Activated naive CD4-positive, alpha-beta T cell treated with anti-CD3 and anti-CD28 coated beads, Interleukin-2, amount 50 U/mL, for 72 hours (primary cell): ENCODE measurements at regions not wholly inside any gene's neighbourhood (a gene's known extent, or its start where the extent isn't known, plus 50 kb on each side); places are given as distances from the start of the nearest gene placed in this dataset.

ENCODE experiments used
- ATAC-seq, 2 donors: fragments of 150-1000 bp; cut with Tn5 transposase; 2 replicates each; pipeline ENCODE4 v1.10.0; 2021; ENCODE audit warnings: mild to moderate bottlenecking in 2 of 2, moderate library complexity in 2 of 2
- DNase-seq, 2 donors: peaks; one replicate each; pipeline ENCODE4 v3.0.0; 2021 to 2022; ENCODE audit warnings: low spot score in 2 of 2
- H3K27ac Mint-ChIP-seq, 2 donors: one replicate each; pipeline ENCODE4 v1.8.0; 2022; ENCODE audit warnings: mild to moderate bottlenecking in 2 of 2, mixed read lengths in 2 of 2
- H3K36me3 Mint-ChIP-seq, 2 donors: one replicate each; pipeline ENCODE4 v1.8.0; 2022; ENCODE audit warnings: mixed read lengths in 2 of 2
- H3K9me3 Mint-ChIP-seq, 2 donors: one replicate each; pipeline ENCODE4 v1.8.0; 2022; ENCODE audit warnings: mixed read lengths in 2 of 2

DNA sequence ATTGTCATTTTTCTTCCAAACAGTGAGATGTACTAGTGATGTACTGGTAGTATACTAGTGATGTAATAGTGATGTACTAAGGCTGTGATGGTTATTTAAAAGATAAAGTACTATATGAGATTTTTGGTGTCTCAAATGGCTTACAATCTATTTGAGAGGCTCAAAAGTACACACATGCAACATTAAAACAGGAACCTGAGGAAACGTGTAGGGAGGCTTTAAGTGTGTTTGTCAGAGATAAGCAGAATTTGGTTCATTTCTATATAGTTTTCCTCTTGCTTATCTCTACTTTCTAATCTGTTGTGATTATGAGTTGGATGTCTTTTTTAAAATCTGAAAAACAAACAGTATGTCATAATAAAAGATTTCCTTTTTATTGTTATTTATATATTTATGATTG, 100.9 kb upstream of the SERTAD2 start:
- Mint-ChIP-seq H3K9me3 (no peaks in the 10 kb centered on the region), H3K27ac (no peak overlapping the region), H3K36me3 (peaks cover 0 to 4% of the 10 kb centered on the region in 2 donors)
- ATAC-seq (no peak), DNase-seq (no peak)

DNA sequence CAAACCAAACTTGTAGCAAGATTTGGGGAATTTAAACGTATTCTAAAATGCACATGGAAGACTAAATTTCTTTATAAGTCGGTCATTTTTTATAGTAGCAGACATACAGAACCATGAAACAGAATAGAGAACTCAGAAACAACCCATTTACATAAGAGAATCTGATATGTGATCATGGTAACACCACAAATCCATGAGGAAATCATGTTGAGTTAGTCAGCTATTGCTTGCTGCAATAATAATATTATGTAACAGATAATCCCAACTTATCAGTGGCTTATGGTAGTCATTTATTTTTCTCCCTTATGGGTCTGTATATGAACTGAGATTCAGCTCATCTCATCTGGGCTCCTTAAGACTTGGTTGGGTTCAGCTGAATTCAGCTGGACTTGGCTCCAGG, 103.4 kb upstream of the SERTAD2 start:
- ATAC-seq (no peak), DNase-seq (no peak)
- Mint-ChIP-seq H3K36me3 (no peaks in the 10 kb centered on the region), H3K9me3 (no peaks in the 10 kb centered on the region), H3K27ac (no peak overlapping the region)

DNA sequence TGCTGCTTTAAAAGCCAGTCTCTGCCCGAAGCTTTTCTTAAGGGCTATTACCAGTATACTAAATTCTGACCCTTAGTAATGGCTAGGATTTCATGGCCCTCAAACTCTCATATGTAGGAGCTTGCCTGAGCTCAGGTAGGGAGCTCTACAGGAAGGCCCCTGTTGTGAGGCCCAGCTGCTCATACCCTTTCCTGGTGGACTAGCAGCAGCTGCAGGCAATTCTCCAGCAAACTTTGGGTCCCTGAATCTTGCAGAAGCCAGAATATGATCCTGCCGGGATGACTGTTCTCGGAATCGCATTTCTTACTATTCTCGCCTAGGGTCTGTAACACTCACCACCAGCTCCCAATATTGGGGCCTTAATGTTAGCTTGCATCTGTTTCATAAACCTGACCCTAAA, 106.4 kb upstream of the SERTAD2 start:
- Mint-ChIP-seq H3K27ac (no peak overlapping the region), H3K9me3 (no peaks in the 10 kb centered on the region)
- ATAC-seq = no peak

GRCh38 chr2:64762301-64762997, 108.7 kb upstream of the SERTAD2 start:
- ATAC-seq = no peak
- no peak overlapping the region for H3K27ac Mint-ChIP-seq
- no peaks in the 10 kb centered on the region for H3K9me3 Mint-ChIP-seq
- DNase-seq = no peak
- H3K36me3 Mint-ChIP-seq = no peaks in the 10 kb centered on the region

More for the DNA sequence above, 106.4 kb upstream of the SERTAD2 start:
- H3K36me3 Mint-ChIP-seq = no peaks in the 10 kb centered on the region
- DNase-seq = no peak

- Mint-ChIP-seq H3K36me3 (no peaks in the 10 kb centered on the region), H3K9me3 (no peaks in the 10 kb centered on the region), H3K27ac (no peak overlapping the region)
- ATAC-seq = no peak
- DNase-seq = no peak
These were observed 109.4 kb upstream of the SERTAD2 start for GRCh38 chr2:64763126-64763525.

DNA sequence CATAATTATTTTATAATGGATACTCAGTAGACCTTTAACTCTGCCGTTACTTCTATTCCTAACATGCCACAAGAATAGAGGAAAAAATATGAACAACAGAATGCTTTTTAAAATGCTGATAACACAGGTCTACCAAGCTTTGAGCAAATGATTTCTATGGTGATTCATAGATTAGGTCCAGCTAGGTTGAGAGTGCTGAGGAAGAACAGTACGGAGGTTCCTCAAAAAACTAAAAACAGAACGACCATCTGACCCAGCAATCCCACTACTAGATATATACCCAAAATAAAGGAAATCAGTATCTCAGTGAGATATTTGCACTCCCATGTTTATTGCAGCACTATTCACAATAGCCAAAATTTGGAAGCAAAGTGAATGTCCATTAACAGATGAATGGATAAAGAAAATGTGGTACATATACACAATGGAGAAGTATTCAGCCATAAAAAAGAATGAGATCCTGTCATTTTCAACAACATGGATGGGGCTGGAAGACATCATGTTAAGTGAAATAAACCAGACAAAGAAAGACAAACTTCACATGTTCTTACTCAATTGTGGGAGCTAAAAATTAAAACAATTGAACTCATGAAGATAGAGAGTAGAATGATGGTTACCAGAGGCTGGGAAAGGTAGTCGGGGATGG, 111.6 kb upstream of the SERTAD2 start:
- H3K36me3 Mint-ChIP-seq = no peaks in the 10 kb centered on the region

GRCh38 chr2:64766841-64767669, 113.3 kb upstream of the SERTAD2 start:
- no peaks in the 10 kb centered on the region for H3K36me3 Mint-ChIP-seq
- H3K27ac Mint-ChIP-seq = peak overlapping the region; percentile 81 to 84
- peak; percentile 28 to 80 for ATAC-seq

More for the DNA sequence above, 111.6 kb upstream of the SERTAD2 start:
- no peak for DNase-seq
- Mint-ChIP-seq H3K27ac (no peak overlapping the region), H3K9me3 (no peaks in the 10 kb centered on the region)
- ATAC-seq = no peak

GRCh38 chr2:64767670-64768468, 114.2 kb upstream of the SERTAD2 start:
- no peaks in the 10 kb centered on the region for H3K36me3 Mint-ChIP-seq
- H3K9me3 Mint-ChIP-seq = no peaks in the 10 kb centered on the region
- peak; percentile 80 to 92 for ATAC-seq
- peak overlapping the region; percentile 81 to 84 for H3K27ac Mint-ChIP-seq
- DNase-seq = peak; percentile 63 to 79

More at GRCh38 chr2:64766841-64767669, 113.3 kb upstream of the SERTAD2 start:
- H3K9me3 Mint-ChIP-seq = no peaks in the 10 kb centered on the region
- no peak for DNase-seq

- H3K27ac Mint-ChIP-seq = peak overlapping the region; percentile 31 to 84
- ATAC-seq (no peak), DNase-seq (no peak)
- no peaks in the 10 kb centered on the region for H3K9me3 Mint-ChIP-seq
- no peaks in the 10 kb centered on the region for H3K36me3 Mint-ChIP-seq
These were observed 114.8 kb upstream of the SERTAD2 start for GRCh38 chr2:64768491-64769005.

GRCh38 chr2:64769392-64770044, 115.8 kb upstream of the SERTAD2 start:
- Mint-ChIP-seq H3K36me3 (no peaks in the 10 kb centered on the region), H3K27ac (no peak overlapping the region), H3K9me3 (no peaks in the 10 kb centered on the region)
- no peak for DNase-seq
- no peak for ATAC-seq

DNA sequence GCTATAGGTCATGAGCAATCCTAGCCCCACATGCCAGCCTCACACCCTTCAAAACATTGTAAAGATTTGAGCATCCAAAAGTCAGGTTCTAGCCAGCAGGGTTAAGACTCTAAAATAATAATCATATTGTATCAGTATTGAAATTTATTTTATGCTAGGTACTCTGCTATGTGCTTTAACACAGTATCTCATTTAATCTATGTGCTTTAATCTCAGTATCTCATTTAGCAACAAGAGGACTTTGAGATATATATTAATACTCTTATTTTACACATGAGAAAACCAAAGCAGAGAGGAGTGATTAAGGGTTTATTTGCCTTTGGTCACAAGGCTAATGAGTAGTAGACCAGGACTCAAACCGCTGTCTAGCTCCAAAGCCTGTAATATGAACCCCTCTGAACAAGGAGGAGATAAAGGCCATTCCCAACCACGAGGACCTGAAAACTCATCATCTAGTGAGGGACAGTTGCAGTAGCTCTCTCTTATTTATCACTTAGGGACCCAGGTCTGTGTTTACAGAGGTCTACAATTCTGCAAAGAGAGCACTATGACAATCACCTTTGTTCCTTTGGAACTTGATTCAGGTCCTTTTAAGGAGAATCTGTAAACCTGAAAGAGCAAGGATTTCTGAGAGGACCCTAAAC, 116.5 kb upstream of the SERTAD2 start:
- Mint-ChIP-seq H3K36me3 (no peaks in the 10 kb centered on the region), H3K9me3 (peaks cover 0 to 5% of the 10 kb centered on the region in 2 donors), H3K27ac (no peak overlapping the region)
- ATAC-seq = no peak
- no peak for DNase-seq

DNA sequence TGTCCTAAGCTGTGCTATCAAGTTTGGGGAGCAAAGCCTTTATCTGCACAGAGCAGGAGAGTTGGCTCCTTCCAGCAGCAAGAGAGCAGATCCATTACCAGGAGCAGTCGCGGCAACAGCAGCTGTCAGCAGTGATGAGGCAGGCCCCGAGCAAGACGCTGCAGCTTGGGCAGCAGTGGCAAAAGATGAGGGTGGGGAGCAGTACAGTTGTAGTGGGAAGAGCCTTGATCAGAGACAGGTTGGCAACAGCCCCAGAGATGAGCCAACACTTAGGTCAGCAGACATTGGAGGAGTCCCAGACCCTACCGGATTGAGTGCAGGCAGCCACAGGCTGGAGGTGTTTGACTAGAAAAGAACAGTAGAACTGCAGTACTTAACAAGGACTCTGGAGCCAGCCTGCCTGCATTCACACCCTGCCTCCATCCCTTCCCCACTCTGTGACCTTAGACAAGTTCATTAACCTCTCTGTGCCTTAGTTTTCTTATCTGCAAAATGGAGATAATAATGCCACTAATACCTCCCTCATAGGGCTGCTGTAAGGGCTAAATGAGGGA, 117.1 kb upstream of the SERTAD2 start:
- Mint-ChIP-seq H3K36me3 (no peaks in the 10 kb centered on the region), H3K27ac (no peak overlapping the region)

DNA sequence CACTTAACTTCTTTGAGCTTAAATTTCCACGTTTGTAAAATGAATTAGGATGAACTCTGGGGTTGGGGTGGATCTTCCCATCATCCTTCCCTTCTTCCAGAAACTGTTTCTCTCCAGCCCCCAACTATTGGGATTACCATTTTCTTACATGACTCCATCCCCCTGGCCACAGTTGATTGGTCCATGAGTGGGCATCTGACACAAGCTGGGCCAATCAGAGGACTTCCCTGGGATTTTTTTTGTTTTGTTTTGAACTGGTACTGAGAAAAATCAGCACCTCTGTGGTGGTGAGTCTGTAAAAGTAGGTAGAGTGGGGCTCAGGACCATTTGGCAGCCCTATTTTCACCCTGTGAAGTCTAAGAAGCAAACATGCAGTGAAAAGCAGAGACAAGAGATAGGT, 118.0 kb upstream of the SERTAD2 start:
- Mint-ChIP-seq H3K9me3 (peaks cover 0 to 12% of the 10 kb centered on the region in 2 donors), H3K36me3 (no peaks in the 10 kb centered on the region), H3K27ac (no peak overlapping the region)
- DNase-seq (no peak), ATAC-seq (no peak)

More for the DNA sequence above, 117.1 kb upstream of the SERTAD2 start:
- peaks cover 0 to 5% of the 10 kb centered on the region in 2 donors for H3K9me3 Mint-ChIP-seq
- no peak for DNase-seq
- no peak for ATAC-seq

DNA sequence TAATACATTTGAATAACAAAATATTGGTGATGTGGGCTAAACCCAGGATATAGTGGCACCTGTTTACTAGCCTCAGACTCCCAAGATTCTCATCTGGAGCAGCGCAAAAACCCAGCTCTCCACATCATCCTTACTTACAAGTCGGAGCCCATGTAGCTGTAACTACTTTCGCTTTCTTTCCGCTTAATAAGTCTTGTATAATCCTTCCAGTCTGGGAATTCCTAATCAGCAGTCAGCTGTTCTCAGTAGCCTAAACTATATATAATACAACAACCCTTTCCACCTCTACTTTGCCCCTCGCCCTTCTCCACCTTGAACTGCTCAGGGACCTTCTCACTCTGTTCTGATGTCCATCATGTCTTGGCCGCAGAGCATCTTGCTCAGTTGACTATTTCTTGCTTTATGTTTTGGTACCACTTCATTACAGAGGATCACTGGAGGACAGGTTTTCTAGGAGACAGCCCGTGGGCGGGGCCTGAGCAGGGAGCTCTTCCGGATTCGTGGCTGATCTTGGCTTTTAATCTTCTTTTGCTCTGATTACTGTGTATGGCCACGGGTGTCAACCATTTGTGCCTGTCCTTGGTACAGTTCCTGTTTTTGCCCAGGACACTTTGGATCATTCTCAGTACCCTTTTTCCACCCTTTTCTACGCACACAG, 119.9 kb upstream of the SERTAD2 start:
- H3K27ac Mint-ChIP-seq = no peak overlapping the region
- DNase-seq (no peak), ATAC-seq (no peak)
- no peaks in the 10 kb centered on the region for H3K36me3 Mint-ChIP-seq
- H3K9me3 Mint-ChIP-seq = peaks cover 0 to 12% of the 10 kb centered on the region in 2 donors

DNA sequence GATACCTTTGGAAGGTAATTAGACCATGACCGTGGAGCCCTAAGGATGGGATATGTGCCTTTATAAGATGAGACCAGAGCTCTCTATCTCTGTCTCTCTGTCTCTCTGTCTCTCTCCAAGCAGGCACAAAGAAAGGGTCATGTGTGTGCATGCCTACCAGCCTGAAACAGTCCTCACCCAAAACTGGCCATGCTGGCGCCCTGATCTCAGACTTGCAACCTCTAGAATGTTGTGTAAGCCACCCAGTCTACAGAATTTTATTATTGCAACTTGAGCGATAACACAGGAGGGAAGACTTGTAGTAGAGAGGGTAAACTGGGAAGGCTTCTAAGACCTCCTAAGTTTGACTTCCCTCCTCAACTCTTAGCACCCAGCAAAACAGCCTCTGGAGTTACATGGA, 124.1 kb upstream of the SERTAD2 start:
- ATAC-seq (no peak), DNase-seq (no peak)
- H3K9me3 Mint-ChIP-seq = peaks cover 0 to 12% of the 10 kb centered on the region in 2 donors
- no peaks in the 10 kb centered on the region for H3K36me3 Mint-ChIP-seq
- H3K27ac Mint-ChIP-seq = no peak overlapping the region
